HEK293T (cell line): ENCODE measurements at regions not wholly inside any gene's neighbourhood (a gene's known extent, or its start where the extent isn't known, plus 50 kb on each side); places are given as distances from the start of the nearest gene placed in this dataset.

ENCODE experiments used
- FOXA1 ChIP-seq: fragments of 450-650 bp; IDR thresholded peaks from 2 replicates; pipeline ENCODE4 v1.6.1; 2016; ENCODE audit warnings: mild to moderate bottlenecking
- L3MBTL2 ChIP-seq: fragments of 450-650 bp; conservative IDR thresholded peaks from 2 replicates; pipeline ENCODE4 v1.6.1; 2016; ENCODE audit warnings: mild to moderate bottlenecking
- NFRKB ChIP-seq: fragments of 450-650 bp; IDR thresholded peaks from 2 replicates; pipeline ENCODE4 v1.6.1; 2016; ENCODE audit warnings: mild to moderate bottlenecking, moderate library complexity
- SP1 ChIP-seq: fragments of 450-650 bp; IDR thresholded peaks from 2 replicates; pipeline ENCODE4 v1.6.1; 2017
- ZNF384 ChIP-seq: fragments of 450-650 bp; IDR thresholded peaks from 2 replicates; pipeline ENCODE4 v1.6.1; 2016

GRCh38 chr6:91718198-91718597, 1131.3 kb upstream of the MAP3K7 start:
- TF ChIP-seq L3MBTL2 (no peak), SP1 (no peak), ZNF384 (no peak), FOXA1 (no peak), NFRKB (no peak)
